A549 (cell line): ENCODE measurements at regions not wholly inside any gene's neighbourhood (a gene's known extent, or its start where the extent isn't known, plus 50 kb on each side); places are given as distances from the start of the nearest gene placed in this dataset.

Source experiments
- EP300 ChIP-seq, 2 experiments: fragments of >200 bp; sonication (Bioruptor Twin); formaldehyde crosslinking; IDR thresholded peaks; 2 replicates in 1 of 2; 3 replicates in 1 of 2; pipeline ENCODE4 v1.6.1; 2016 to 2017
- JUNB ChIP-seq: fragments of >200 bp; sonication (Bioruptor Twin); formaldehyde crosslinking; IDR thresholded peaks from 2 replicates; pipeline ENCODE4 v1.6.1; 2016
- POLR2A ChIP-seq: IDR thresholded peaks from 2 replicates; pipeline ENCODE4 v1.6.1; 2012; ENCODE audit warnings: mild to moderate bottlenecking, low read length
- USF2 ChIP-seq: fragments of 450-650 bp; IDR thresholded peaks from 2 replicates; pipeline ENCODE4 v1.6.1; 2014; ENCODE audit warnings: antibody characterized with exemption

- TF ChIP-seq USF2 (no peak), POLR2A (no peak), EP300 (IDR thresholded peaks at IDR 0.05) (no peak), JUNB (no peak)
These were observed 133.9 kb upstream of the SOX4 start for GRCh38 chr6:21459641-21460040.
